GM21360 (cell line): ENCODE measurements at regions not wholly inside any gene's neighbourhood (a gene's known extent, or its start where the extent isn't known, plus 50 kb on each side); places are given as distances from the start of the nearest gene placed in this dataset.

Experiments
- ATAC-seq: cut with Tn5 transposase; IDR thresholded peaks from one replicate; pipeline ENCODE4 v1.9.1; 2021; ENCODE audit warnings: mild to moderate bottlenecking, moderate library complexity; ENCODE audit not compliant: unreplicated experiment

DNA sequence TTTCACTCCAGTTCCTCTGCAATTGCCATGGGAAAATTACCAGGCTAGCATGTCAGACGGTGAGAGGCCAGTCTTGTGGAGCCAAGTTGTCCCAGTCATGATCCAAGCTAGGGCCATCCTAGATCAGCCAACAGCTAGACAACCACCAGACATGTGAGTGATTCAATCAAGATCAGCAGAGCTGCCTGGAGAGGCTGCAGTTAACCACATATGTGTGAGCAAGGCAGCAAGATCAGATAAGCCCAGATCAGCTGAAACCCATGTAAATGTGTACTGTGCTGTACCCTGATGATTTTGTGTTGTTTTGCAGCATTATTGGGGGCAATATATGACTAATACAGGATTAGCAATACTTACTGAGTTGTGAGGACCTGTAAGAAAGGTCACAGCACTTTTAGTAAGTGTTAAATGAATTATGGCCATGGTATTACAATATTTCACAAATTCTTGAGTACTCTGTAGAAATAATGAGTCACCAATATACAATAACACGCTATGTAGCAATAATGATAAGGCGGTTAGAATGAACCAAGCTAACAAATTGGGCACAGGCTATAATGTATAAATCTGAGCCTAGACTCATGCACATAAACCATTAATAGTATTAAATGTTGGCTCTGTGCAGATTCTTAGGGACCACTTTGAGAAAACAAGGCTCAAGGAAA is 91.4 kb downstream of the SUDS3 start:
- ATAC-seq, result no peak

DNA sequence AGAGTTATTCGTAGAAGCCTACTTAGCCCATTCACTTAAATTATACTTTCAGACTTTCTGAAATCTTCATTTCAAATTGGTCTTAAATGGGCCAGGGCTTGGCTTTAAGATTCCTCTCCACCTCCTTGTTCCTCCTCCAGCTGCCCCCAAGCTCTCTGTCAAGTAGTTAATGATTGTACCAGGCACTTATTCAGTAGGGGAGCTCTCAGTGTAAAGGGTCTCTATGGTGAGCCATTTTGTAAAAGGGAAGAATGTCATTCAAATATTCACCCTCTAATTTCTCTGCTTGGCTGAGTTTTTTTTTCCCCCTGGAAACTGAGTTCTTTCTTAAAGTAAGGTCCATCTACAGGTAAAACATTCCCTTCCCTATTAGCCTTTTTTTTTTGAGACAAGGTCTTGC is 96.6 kb downstream of the SUDS3 start:
- no peak for ATAC-seq

DNA sequence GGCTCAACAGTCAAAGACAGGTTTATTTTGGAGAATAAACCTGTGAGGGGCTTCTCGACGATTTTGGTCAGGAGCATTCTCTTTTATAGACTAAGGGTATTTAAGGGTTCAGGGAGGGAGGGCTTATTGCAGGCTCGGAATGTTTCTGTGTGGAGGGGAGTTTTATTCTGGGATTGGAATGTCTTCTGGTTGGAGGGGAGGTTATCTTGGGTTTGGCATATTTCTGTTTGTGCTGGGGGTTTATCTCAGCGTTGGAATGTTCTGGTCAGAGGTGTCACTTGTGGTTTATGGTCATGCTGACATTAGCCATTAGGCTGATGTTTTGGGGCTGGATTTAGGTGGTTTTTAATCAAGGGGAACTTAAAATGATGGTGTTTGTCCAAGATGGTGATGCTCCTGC is 103.9 kb downstream of the SUDS3 start:
- ATAC-seq, result no peak

DNA sequence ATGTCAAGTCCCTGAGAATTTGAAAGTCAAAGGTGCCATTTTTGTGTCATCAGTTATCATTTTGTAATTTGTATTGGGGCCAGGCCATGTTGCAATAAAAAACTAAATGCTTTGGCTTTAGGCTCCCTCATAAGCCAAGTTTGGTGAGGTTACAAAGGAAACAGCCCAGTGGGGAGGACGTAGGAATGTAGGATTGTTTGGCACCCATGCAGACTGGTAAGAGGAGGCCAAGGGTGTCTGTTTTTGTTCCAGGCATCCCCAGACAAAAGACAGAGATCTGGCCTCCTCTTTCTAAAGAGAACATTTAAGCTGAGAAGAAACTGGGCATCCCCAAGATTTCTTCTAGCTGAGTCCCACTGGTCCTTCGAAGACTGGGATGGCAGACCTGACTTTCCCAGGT is 111.7 kb downstream of the SUDS3 start:
- ATAC-seq, result no peak

DNA sequence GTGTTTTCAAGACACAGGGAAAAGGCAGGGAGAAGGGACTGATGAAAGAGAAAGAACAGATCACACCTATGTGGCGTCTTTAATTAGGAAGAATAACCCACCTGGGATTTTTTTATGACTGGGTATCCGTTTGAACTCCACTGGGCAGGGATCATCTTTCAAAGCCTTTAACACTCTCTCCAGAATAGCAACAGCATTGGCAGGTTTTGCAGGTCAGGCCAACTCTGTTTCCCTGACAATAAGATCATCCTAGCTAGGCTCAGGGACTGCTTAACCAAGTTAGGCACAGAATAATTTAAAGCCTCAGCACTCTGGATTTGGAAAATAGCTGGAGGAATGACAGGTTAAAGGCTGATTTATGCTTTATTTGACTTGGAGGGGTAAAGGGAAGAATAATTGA is 117.6 kb downstream of the SUDS3 start:
- no peak for ATAC-seq

DNA sequence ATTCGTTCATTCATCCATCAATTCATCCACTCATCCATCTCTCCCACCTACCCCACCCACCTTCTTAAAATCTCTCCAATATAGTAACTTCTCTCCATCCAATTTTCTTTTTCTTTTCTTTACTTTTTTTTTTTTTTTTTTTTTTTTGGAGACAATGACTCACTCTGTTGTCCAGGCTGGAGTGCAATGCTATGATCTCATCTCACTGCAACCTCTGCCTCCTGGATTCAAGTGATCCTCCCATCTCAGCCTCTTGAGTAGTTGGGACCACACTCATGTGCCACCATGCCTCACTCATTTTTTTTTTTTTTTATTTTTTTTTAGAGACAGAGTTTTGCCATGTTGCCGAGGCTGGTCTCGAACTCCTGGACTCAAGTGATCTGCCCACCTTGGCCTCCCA is 118.4 kb downstream of the SUDS3 start:
- no peak for ATAC-seq

DNA sequence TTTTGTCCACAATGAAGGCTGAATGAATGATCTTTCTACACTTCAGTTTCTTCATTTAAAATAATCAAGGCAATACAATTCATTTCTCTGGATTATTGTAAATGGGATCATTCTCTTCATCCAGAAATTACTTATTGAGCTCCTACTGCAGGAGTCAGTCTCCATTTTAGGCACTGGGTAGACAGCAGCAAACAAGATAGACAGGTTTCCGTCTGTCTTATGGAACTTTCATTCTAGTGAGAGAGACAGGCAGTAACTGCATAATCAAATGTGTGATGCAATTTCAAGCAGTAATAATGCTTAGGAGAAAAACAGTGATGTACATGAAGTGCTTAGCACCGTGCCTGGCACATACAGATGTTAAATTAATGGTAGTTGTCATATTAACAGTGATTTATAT is 118.9 kb downstream of the SUDS3 start:
- no peak for ATAC-seq

DNA sequence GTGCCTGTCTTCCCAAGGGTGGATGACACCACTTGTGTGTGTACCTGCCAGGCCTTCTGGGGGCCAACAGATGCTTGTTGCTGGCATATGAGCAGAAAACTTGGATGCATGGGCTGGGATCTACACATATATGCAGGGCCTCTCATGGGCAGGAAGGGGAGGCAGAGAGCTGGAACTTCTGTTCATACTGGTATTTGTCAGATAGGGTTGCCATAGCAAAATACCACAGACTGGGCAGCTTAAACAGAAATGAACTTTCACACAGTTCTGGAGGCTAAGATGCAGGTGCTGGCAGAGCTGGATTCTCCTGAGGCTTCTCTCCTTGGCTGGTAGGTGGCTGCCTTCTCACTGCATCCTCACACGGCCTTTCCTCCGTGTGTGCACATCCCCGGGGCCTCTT is 121.8 kb downstream of the SUDS3 start:
- no peak for ATAC-seq

DNA sequence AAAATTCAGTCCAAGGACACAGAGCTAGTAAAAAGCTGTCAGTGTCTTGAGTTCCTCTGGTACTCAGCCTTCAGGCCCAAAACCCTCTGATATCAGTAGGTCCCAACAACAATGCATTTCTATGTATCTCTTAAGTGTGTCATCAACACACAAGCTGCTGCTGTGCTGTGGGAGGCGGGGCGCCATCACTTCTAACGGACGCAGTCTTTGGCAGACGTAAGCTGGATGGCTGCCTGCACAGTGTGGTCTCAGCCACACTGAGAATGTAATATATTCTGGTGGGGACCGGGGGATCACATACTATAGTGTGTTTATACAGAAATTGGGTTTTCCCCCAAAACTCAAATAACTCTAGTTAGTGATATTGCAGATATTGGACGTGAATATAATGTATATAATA is 123.9 kb downstream of the SUDS3 start:
- ATAC-seq, result no peak

DNA sequence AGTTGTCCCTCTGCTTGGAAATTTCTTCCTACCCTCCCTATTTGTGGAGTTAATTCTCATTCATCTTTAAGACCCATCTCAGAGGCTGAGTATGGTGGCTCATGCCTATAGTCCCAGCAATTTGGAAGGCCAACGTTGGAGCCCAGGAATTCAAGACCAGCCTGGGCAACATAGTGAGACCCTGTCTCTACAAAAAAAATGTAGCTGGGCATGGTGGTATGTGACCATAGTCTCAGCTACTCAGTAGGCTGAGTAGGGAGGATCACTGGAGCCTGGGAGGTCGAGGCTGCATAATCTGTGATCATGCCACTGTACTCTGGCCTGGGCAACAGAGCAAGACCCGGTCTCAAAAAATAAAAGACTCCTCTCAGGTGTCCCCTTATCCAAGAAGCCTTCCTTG is 125.1 kb downstream of the SUDS3 start:
- no peak for ATAC-seq

DNA sequence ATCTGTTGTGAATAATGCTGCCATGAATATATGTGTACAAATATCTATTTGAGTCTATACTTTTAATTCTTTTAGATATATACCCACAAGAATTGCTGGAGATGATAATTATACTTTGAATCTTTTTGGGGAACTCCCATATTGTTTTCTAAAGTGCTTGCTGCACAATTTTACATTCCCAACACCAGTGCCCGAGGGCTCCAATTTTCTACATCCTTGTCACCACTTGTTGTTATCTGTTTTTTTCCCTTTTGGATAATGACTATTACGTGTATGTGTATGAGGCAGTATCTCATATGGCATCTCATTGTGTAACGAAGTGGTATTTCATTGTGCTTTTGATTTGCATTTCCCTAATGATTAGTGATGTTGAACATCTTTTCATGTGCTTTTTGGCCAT is 127.1 kb downstream of the SUDS3 start:
- ATAC-seq, result no peak

DNA sequence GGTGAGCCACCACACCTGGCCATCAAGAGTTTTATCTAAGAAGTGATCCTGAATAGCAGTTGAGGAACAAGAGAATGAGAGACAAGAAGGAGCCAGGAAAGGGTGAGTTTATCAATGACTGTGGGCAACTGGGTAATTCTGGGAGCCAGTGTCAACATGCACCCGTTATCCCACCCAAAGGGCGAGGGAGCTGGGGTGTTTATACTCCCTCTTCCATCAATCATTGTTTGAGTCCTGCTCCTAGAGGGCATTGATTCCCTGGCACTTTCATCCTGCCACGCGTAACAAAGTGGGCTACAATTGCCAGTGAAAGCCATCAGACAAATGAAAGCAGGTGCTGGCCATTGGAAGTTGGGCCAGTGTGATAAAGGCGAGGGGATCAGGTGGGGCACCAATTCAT is 136.3 kb downstream of the SUDS3 start:
- ATAC-seq, result no peak

DNA sequence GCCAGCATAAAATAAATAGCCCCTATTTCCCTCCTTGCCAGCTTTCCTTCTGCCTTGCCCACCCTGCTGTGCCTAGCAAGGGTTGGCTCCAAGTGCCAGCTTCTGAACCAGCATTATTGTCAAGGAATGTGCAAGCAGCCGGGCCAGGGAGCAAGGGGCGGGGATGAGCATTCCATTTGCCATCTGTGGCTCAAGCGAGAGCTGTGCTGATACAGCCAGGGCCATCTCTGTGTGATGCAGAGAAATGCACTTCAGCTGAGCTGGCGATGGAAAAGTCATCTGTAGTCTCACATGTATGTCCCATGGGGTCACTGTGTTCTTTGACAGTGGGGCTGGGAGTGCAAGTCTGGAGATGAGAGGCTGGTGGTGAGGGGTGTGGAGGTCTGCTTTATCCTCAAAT is 137.3 kb downstream of the SUDS3 start:
- ATAC-seq, result no peak

DNA sequence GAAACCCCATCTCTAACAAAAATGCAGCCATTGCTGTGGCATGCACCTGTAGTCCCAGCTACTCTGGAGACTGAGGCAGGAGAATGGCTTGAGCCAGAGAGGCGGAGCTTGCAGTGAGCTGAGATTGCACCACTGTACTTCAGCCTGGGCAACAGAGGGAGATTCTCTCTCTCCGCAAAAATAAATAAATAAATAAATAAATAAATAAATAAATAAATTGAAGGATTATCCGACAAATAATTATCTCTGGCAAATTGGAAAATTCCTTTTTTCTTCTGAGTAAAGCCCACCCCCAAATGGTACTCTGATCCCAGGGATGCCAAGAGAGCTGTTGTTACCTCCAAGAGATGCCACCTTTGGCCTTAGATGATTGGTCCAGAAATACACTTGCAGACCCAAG is 137.9 kb downstream of the SUDS3 start:
- ATAC-seq, result no peak

DNA sequence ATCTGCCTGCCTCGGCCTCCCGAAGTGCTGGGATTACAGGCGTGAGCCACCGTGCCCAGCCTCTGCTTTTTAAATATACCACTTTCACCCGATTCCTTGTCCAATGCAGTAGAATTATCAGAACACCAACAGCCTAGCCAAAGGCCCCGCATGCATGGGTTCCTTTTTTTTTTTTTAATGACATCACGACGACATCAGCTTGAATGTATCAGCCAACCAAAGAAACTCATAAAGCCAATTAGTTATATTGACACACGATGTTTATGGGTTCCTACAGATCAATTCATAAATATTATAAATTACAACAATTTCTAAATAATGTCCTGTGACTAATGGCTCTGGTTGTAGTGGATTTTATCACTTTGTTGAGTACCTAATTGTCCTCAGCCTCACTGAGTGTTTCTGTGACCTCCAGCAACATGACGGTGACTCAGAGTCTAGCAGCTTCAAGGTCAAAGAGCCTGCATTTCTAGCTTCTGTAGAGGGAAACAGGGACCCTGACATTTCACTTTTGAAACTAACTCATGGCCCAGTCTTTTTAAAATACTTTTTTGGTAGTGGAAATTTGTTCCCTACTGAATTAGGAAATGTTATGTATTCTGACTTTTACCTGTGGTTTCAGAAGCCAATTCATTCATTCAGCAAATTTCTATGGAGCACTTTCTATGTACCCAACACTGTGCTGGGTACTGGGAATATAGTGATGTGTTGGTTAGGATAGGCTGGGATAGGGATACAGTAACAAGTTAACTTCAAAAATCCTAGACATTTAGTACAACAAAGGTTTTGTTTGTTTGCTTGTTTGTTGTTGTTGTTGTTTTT is 144.1 kb downstream of the SUDS3 start:
- no peak for ATAC-seq

DNA sequence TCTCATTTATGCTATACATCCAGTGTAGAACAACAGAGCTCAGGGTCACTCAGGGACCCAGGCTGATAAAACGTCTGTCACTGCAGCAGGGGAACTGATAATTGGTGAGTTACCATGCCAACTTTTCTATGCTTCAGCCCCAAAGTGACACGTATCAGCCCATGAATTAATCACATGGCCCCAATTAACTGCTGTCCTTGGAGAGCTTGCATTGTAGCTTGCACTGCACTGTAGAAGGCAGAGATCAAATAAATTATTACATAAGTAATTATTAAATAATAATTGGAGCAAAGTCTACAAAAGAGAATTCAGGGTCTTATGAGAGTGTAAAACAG is 144.6 kb downstream of the SUDS3 start:
- ATAC-seq, result no peak

DNA sequence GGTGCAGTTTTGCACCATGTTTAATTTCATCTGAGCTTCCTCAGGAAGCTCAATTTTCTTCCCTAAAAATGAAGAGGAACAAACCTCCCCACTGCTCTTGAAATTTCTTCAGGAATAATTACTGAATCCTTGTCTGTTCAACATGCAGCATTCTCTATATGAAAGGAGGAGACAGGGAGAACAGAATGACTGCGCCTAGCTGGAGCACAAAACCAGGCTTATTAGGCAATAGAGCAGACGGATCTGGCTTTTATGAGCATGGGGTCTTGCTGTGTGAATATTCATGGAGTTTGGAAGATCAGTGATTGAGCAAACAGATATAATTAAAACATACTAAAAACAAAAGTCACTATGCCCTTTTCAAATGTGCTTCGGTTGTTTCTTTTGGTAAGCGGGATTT is 148.1 kb downstream of the SUDS3 start:
- ATAC-seq, result no peak

DNA sequence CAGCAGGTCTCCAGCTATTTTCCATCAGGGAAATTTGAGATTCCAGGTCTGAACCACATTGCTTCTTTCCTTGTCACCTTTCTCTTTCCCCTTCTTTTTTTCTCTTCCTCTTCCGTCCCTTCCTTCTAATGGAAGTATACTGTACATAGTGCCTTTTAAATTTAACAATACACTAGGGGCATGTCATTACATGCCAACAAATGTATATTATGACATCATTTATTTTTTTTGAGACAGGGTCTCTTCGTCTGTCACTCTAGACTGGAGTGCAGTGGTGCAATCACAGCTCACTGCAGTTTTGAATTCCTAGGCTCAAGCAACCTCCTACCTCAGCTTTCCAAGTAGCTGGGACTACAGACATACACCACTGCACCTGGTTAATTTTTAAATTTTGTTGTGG is 148.9 kb downstream of the SUDS3 start:
- ATAC-seq, result no peak

DNA sequence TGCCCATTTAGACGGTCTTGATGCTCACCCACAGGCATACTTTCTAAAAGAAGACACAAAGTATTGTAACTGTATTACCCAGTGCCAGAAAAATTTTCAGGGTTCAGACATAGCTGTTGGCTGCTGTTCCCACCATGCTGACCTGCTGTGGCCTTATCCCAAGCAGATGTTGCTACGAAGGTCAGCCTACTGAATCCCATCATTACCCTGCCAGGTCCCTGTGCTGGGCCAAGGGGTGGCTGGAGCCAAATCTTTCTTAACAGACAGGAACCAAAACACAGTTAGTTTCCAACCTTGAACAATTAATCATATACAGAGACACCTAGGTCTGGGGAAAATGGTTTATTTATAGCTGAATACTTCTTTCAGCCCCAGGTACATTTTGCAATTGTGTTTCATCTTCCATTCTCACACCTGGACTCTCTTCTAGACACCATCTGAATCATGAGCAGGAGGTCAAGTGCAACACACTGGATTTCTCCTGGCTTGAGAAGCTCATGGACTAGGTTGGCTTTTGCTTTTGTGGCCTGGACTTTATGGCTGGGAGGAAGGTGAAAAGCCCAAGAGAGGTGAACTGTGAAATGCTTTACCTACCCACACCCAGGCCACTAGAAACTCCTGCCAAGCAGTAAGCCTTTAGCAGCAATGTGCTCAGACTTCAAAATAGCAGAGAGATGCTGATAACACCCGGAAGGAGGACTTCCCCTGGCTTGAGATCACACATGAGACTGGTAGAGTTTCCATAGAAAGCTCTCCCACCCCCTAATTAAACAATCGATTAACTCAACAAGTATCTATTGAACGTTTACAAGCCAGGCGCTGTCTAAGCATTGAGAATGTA is 150.1 kb downstream of the SUDS3 start:
- no peak for ATAC-seq

DNA sequence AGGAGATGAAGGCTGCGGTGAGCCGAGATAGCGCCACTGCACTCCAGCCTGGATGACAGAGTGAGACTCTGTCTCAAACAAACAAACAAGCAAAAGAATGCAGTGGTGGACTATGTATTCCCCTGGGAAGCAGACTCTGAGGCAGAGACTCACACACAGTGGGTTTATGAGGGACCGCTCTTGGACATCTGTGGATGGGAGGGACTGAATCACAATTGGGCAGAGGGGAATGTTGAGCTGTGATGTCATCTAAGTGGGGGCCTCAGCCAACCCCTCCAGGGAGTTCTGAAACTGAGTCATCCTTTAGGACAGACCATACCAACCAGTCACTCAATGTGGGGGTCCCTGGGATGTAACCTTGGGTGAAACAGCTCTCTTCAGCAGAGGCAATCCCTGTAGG is 151.0 kb downstream of the SUDS3 start:
- no peak for ATAC-seq

DNA sequence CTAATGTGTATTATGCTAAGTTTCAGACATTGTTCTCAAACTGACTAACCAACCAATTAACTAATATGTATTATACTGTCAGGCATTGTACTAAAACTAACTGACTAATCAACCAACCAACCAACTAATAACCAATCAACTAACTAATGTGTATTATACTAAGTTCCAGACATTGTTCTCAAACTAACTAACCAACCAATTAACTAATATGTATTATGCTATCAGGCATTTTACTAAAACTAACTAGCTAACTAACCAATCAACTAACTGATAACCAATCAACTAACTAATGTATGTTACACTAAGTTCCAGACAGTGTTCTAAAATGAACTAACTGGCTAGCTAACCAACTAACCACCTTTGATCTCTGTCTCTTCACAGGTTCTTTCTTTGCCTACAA is 152.3 kb downstream of the SUDS3 start:
- no peak for ATAC-seq

DNA sequence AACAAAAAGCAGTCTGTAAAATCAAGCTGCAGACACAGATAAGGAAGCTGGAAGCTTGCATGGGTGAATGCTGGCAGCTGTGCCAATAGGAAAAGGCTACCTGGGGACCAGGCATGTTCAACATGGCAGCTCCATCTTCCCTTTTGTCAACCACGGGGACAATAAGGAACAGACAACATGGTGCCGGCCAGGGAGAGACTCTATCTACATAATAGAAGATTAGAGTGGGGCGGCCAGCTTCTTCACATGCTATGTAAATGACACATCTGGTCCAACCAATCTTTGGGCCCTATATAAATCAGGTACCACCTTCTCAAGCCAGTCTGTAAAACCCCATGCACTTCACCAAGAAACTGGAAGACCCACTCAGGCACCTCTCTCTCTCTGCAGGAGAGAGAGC is 157.6 kb downstream of the SUDS3 start:
- no peak for ATAC-seq
